HG03108 (cell line): ENCODE measurements at regions not wholly inside any gene's neighbourhood (a gene's known extent, or its start where the extent isn't known, plus 50 kb on each side); places are given as distances from the start of the nearest gene placed in this dataset.

Experiments used
- ATAC-seq: cut with Tn5 transposase; IDR thresholded peaks from one replicate; pipeline ENCODE4 v1.9.1; 2021; ENCODE audit warnings: moderate library complexity; ENCODE audit not compliant: unreplicated experiment

DNA sequence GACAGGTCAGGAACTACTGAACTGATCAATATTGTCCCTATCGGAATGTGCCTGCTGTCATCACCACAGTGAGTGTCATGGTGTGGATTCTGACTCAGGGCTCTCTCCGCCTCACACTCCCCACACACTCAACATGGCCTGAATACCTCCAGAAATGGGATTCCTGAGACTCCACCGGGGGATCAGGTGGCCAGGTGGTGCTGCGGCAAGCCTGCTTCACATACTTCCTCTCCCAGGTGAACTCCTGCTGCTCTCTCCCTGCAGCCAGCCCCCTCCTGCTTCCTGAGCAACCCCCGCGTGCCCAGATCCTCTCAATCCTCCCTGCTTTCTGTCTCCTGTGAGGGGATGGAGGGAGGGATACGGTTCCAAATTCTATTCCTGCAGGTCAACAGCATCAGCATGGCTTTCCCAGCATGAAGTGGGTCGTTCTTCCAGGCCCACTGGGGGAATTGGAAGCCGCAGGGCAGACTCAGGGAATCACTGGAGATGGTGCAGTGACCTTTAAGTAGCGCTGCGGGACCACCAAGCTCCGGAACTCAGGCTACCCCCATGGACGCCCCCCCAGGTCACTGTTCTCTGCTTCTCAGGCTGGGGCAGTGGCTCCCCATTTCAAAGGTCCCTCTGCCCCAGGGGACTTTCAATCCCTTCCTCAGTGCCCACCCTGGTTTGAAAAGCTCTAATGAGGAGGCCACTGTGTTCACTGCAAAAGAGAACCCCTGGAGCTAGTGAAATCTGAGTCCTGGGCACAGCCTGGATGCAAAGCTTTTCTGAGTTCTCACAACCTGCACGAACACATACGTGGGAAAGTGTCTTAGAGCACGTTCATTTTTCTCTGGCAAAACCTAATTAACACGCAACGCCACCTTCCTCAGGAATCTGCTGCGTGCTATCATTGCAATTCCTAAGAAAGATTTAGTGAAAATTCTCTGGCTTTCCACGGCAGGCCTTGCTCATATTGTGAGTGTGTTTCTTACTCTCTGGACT is 168.4 kb downstream of the ZFP36L2 start:
- ATAC-seq, result no peak

DNA sequence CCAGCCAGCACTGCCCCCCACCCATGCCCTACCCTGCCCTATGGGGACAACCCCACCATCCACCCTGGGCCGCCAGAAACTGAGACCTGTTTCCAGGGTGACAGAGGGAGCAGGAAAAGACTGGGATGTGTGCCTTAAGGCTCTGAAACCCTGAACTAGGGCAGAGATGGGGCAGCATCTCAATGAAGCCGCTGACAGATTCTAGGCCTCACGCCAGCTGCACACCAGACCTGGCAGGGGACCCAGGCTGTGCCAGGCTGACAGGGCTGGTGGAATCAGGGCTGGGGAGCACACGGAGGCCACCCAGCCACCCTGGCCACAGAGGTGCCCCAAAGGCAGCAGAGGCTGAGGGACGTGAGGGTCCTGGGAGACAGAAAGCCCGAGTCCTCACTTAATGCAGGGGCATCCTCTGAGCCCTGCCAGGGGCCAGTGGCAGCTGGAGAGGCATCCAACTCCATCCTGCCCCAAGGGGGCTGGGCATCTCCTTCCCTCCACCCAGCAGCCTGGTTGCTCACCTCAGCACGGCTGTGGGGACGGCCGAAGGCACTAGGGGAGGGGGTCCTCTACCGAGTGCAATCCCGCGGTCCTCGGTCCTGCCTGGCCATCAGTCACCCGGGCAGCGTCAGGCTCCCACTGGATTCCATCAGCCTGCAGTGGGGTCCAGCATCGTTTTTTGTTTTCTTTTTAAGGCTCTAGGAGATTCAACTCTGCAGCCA is 169.2 kb downstream of the ZFP36L2 start:
- no peak for ATAC-seq

DNA sequence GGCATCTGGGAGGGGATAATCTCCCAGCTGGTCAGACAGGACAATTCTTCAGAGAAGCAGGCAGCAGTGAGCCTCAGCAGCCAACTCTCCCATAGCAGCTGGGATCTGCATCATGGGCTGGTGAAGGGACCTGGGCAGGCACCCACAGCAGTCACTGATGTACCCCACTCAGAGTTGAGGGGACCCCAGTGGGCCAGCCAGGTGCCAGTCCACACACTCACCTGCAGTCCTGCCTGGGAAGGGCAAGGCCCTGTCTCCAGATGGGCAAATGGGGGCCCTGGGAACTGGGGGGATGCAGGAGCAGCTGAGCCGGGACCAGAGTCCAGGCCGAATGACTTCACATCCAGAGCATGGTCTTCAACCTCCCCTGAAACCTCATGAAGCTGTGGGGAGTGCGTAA is 170.4 kb downstream of the ZFP36L2 start:
- no peak for ATAC-seq

DNA sequence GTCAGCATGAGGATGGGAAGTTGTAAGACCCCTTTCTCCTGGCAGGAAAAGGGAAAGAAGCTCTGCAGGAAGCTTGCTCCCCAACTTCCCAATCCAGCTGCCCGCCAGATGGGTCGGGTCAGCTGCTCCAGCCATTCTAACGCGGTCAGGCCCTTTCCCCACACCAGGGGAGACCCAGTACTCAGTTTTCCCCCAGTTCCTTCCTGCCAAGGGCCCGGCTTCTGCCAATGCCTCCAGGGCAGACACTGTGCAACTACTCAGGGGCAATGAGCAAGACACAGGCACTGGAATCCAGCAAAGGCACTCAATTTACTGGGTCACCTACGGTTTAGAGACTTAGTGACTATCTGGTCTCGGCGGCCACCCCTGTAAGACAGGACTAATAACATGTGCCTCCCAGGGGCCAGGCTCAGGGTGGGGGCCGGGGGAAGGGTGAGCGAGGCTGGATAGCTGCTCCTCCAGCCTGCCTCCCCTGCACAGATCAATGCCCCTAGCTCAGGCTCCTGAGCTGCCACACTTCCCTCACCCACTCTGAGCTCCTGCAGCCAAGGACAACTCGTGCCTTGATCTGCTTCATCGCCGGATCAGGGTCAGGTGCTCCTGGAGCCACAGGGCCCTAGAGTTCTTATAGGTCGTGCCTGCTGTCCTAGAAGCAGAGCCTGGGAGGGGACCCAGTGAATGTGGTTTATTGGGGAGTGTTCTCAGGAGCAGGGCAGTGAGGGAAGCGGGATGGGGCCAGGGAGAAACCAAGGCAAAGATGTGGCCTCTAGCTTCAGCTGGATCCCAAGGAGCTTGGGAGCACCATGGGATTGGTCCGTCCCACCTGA is 171.1 kb downstream of the ZFP36L2 start:
- no peak for ATAC-seq

DNA sequence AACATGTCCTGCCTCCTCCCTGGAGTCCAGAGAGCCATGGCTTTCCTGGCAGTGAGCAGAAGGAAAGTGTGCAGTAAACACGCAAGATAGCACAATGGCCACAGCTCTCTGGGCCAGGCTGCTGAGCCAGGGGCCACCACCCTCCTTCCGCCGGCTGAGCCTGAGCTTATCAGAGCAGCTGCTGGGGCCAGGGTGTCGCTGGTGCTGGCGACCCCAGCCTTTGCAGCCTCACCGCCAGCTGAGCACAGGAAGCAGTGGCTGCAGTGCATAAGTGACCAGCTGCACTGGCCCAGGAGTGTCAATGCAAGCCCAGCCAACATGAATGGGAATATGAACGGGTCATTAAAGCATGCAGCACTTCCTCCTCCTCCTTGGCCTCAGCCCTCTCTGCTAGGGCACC is 172.0 kb downstream of the ZFP36L2 start:
- no peak for ATAC-seq

DNA sequence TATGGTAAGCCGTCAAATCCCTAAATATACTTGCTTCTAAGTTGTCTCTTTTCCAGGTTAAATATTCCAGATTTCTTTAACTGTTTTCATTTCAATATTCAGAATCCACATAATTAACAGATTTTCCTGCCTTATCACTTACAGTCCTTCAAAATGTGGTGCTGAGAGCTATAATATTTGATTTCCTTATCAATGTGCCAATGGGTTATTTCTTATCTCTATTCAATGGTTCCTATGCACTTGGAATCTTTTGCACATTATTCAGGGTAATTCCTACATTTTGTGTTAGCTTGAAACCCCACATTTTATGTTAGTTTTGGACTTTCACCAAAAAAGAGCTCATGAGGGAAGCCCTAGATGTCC is 173.5 kb downstream of the ZFP36L2 start:
- ATAC-seq, result no peak

DNA sequence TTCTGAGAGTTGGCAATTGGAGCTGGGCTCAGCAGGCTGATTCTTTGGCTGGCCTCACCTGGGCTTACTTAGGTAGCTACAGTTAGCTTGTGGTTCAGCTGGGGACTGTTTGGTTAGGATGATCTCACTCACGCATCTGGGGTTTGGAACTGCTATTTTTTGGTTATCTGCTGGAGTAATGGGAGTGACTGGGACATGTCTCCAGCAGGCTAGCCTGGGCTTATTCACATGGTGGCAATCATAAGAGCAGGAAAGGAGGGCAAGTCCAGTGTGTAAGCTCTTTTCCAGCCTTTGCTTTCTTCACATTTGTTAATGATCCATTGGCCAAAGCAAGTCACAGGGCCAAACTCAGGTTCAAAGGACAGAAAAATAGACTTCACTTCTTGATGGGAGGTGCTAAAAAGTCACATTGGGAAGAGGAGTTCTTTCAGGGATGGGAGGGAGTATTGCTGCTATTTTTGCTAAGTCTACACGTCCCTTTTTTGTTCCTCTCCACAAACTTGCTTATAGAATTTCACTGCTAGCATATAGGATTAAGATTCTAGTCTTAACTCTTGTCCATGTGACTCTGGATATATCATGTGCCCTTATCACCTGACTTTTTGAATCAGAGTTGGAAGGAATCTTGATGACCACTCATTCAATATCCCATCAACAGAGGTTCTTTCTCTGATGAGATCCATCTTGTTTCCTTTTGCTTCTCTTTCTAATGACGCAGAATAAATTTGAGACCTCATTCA is 174.0 kb downstream of the ZFP36L2 start:
- no peak for ATAC-seq

DNA sequence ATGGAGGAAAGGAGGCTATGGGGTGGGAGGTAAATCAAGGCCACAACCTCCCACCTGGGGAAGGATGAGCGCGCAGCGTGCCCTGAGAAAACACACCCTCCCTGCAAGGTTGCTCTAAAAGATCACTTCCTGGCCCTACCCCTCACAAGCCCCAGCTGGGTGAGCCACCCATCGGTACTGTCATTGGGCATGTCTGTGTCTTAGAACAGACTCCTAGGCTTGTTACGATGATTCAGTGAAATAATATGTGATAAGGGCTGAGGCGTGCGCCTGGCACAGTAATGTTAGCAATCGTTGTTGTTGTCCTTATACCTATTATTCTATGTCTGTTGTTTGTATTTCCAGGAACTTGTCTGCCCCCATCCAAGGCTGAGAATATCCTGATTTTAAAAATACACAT is 175.1 kb downstream of the ZFP36L2 start:
- ATAC-seq, result no peak

DNA sequence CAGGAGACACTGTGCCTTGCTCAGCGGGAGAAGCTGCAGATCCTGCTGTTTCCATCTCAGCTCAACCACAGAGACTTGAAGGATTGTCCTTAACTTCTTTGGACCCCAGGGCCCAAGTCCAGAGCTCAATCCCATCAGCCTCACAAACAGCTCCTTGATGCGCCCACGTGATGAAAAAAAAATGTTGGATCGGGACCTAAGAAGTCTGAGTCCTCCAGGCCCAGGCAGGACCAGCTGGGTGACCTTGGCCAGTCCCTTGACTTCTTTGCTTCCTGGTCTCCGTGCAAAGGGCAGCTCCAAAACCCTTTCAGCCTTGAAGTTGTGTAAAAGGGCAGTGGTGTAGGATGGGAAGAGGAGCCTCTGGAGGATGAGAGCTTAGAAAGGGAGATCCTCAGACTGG is 175.5 kb downstream of the ZFP36L2 start:
- no peak for ATAC-seq

DNA sequence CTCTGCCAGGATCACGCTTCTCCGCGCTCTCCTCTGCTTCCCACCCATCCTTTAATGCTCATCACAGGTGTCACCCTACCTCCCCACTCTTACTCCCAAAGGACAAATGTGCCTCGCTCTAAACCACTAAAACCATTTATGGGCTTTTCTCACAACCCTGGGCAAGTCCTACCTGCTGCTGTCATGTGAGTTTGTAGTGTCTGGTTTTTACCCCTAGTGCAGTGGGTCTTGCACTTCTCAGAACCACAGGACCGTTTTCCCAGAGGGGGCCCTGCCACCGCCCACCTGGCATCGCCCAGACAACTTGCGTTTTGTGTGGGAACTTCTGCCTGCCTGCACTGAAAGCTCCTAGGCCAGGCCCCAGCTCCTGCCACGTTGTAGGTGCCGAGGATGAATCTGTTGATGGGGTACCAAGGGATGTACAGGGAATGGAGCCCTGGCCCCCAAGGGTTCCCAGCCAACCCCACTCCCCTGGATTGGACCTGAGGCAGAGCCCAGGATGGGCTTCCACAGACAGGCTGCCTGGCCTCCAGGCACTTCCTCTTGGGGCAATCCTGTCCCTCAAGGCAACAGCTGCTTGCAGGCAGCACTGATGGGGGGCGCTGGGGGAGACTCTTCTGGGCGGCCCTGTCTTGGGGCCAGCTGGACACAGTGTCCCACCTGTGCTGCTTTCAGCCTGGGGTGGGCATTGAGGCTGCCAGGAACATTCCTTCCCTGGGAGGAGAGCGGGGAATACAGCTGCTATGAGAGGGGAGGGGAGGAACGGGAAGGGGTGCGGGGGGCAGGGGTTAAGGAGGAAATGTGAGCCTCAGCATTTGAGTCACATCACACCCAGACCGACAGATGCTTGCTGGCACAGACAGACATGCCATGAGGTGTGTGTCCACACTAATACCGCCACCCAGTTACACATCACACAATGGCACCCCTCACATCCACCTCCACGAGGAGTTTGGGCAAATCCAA is 176.3 kb downstream of the ZFP36L2 start:
- no peak for ATAC-seq

DNA sequence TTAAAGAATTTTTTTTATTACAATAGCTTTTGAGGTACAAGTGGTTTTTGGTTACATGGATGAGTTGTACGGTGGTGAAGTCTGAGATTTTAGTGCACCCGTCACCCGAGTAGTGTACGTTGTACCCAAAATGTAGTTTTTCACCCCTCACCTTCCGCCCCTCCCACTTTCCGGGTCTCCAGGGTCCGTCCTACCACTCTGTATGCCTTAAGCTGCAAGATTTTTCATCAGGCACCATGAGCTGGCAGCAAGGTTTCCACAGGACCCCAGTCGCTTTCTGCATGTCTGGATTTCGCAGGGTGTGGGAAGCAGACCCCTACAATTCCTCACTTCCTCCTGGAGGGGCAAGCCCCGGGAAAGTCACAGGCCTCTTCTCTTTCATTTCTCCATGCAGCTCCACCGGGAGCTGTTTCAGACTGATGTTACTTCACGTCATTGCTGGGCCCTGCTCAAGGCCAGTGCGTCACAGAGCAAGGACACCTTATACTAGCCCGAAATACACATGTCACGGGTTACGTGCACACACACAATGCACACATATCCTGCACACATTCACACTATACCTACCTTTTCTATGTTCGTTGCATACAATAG is 179.1 kb downstream of the ZFP36L2 start:
- ATAC-seq, result no peak

DNA sequence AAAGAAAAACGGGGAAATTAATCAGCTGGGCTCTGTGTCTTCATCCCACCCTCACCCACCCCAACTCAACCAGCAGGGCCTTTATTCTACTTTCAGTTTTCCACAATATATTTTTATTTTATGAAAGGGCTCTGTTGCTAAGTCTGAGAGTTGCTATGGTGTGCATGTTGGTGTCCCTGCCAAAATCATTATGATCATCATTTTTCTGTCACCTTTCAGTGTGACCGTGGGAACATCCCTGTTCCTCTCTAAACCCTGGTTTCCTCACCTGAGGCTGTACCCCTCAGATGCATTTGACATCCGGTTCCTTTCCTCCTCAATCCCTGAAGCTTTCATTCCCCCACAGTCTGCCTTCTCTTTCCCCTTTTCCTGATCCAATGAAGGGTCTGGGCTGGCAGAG is 180.5 kb downstream of the ZFP36L2 start:
- no peak for ATAC-seq

DNA sequence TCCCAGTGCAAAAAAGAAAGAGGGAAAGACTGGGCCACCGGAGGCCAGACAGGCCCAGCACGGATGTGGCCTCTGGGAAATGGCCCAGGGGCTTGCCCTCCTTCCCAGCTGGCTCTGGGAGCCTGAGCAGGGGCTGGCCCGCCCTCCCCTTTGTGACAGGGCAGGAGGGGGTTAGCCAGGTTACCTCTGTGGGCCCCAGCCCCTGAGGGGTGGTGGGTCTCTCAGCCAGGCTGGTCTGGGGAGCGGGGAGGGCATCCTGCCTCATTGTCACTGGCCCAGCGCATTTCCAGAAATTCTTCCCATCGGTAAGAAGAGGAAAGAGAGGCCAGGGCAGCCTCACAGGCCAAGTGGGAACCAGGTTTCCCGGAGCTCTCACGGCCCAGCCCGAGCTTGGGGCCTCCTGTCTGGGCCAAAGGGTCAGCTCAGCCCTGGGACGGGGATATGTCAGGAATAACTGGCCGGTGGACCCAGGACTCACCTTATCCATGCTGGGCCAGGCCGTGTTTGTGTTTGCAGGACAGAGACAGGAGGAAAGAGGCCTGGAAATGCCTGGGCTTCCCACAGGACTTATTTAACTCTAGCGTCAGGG is 182.2 kb downstream of the ZFP36L2 start:
- ATAC-seq, result no peak

DNA sequence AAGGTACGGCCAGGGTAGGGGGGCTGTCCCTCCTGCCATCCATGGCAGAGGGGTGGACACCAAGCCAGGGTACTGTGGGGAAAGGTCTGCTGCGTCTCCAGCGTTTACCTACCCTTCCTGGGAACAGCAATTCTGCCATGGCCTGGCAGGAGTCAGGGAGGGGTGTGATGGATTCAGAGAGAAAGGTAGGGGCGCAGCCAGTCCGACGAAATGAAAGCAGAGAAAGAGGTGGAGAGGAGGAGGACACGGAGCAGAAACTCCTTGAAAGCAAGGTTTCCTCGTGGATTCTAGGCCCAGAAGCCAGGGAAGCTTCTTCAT is 182.9 kb downstream of the ZFP36L2 start:
- ATAC-seq, result no peak

DNA sequence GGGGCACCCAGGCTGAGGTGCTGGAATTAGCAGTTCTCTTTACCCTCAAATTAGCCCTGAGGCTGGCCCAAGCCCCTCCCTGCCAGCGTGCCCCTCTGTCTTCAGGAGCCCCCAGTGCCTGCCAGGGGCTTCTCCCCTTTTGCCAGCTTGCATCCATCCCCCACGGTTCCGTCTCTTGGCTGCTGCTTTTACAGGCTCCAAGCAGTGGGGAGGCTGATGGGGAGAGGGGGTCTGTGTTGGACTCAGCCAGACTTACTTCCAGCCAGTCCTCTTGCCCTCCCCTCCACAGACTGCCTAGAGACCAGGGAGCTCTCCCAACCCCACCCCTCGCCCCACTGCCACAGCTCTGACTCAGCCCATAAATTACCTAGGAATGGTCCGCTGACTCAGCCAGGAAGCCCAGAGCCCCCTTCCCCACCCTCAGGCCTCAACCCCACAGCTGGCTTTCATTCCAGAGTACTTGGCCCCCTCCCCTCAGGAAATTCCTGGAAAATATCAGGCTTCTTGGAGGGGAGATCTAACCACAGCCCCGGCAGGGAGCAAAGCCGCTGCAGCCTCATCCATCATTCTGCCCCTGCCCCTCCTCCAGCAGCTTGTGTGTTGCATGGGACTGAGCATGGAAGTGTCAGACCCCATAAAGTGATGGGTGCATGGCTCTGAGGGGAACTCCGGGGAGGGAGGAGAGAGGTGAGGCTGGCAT is 184.6 kb downstream of the ZFP36L2 start:
- ATAC-seq, result no peak

DNA sequence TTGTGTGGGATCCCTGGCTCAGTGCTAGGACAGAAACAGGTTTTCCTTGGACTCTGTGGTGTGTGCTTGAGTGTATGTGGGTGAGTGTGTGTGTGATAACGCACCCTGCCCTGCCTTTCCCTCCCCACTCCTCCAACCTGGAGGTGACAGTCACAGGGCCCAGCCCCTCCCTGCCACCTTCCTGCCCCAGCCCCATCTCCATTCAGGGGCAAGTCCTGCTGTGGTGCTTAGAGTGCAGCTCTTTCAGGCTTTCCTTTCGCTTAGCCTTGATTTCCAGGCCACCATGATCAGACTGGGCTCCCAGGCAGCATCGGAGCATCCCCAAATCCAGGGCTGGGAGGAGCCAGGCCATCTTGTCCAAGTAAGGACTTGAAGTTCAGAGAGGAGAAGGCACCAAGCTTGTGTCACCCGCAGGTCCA is 185.2 kb downstream of the ZFP36L2 start:
- ATAC-seq, result no peak

DNA sequence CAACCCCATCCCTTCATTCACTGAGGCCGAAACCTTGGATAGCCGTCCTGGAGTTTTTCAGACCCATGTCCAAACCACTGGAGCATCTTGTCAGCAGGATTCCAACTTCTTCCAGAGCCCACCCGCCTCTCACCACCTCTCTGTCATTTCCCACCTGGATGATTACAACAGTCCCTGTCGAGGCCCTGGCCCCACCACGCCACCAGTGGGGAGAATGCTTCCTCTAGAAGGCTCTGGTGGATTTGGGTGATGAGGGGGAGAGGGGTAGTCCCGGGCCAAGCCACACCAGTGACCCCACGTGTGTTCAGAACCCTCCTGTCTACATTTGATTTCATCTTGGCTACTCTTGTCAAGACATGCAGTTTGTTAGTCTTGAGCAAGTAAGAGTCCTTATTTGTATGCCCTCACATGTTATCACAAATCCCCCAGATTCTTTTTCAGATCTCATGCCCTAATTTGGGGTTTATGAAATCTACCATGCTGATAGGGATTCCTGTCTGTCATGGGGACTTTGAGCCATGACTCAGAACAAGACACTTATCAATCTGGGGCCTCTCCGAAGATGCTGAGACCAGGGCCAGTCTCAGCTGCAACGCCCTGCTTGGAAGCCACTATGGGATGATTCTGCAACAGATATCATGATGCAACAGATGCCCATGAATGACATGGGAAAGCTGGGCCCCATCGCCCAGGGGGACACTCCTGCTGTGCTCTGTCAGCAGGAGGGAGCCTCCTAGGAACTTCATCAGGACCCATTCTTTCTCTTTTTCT is 186.1 kb downstream of the ZFP36L2 start:
- peak; percentile 76 for ATAC-seq
